Activated T-helper 2 cell treated with anti-CD3 and anti-CD28 coated beads, Interferon-gamma antibody, Interleukin-2, Interleukin-4, amounts not matched to agents 10 μg/mL and 5 μg/mL and 100 μg/mL, durations not matched to agents 14 hours and 24 hours and 36 hours (primary cell): ENCODE measurements at regions not wholly inside any gene's neighbourhood (a gene's known extent, or its start where the extent isn't known, plus 50 kb on each side); places are given as distances from the start of the nearest gene placed in this dataset.

Source experiments
- DNase-seq: peaks from one replicate; pipeline ENCODE4 v3.0.0; 2021; ENCODE audit warnings: low spot score
- H3K27ac Mint-ChIP-seq: one replicate; pipeline ENCODE4 v1.8.0; 2021; ENCODE audit warnings: mixed read lengths
- H3K27me3 Mint-ChIP-seq: one replicate; pipeline ENCODE4 v1.8.0; 2021; ENCODE audit warnings: low read depth, mixed read lengths
- H3K36me3 Mint-ChIP-seq: one replicate; pipeline ENCODE4 v1.8.0; 2021; ENCODE audit warnings: low read depth, mixed read lengths
- H3K4me1 Mint-ChIP-seq: one replicate; pipeline ENCODE4 v1.8.0; 2021; ENCODE audit warnings: low read depth, mixed read lengths
- H3K4me3 Mint-ChIP-seq: one replicate; pipeline ENCODE4 v1.8.0; 2021; ENCODE audit warnings: low read depth, mild to moderate bottlenecking, moderate library complexity, mixed read lengths
- H3K9me3 Mint-ChIP-seq: one replicate; pipeline ENCODE4 v1.8.0; 2021; ENCODE audit warnings: mixed read lengths
- intact Hi-C: fragments of 100-400 bp; cut with micrococcal nuclease; formaldehyde crosslinking; loops from one replicate; pipeline ENCODE4 v1.15.1; 2023

DNA sequence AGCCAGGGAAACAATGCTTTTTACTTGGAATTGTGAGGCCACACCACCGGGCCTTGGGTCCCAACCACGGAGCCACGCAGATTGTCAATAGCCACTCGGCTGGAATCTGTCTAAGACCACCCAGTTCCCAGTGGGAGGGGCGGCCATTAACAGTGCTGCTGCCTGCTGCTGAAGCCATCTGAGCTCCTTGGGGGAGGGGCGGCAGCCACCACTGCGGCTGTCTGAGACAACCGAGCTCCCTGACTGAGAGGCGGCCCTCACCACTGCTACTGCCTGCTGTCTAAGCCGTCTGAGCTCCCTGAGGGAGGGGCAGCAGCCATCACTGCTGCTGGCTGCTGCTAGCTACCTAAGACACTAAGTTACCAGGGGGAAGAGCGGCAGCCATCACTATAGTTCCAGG is 64.3 kb downstream of the DMRTA2 start:
- H3K27ac Mint-ChIP-seq = no peak overlapping the region
- no peak for DNase-seq
- peaks cover 13% of the 10 kb centered on the region for H3K27me3 Mint-ChIP-seq
- no peaks in the 10 kb centered on the region for H3K4me1 Mint-ChIP-seq
- no peaks in the 10 kb centered on the region for H3K9me3 Mint-ChIP-seq
- H3K36me3 Mint-ChIP-seq = no peaks in the 10 kb centered on the region
- no peak overlapping the region for H3K4me3 Mint-ChIP-seq
- intact Hi-C loops = no loop called here

DNA sequence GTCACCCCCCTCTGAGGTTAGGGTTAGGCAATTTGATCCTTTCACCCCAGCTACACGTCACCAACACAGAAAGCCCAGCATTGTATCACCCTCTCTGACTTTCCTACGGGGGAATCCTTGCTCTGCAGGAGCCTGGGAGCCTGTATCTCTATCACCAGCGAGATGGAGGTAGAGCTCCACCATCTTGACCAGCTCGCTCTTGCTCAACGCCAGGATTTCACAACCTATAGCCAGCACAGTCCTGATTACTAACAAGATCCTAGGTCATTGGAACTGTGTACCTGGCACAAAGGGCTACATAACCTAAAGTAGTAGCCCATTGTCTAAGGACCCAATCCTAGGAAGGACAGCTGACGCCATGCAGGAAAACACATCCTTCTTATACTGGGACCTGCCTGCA is 66.1 kb downstream of the DMRTA2 start:
- intact Hi-C loops = no loop called here
- Mint-ChIP-seq H3K27ac (no peak overlapping the region), H3K4me1 (no peaks in the 10 kb centered on the region), H3K4me3 (no peak overlapping the region), H3K36me3 (no peaks in the 10 kb centered on the region), H3K9me3 (no peaks in the 10 kb centered on the region), H3K27me3 (peaks cover 6% of the 10 kb centered on the region)
- no peak for DNase-seq

DNA sequence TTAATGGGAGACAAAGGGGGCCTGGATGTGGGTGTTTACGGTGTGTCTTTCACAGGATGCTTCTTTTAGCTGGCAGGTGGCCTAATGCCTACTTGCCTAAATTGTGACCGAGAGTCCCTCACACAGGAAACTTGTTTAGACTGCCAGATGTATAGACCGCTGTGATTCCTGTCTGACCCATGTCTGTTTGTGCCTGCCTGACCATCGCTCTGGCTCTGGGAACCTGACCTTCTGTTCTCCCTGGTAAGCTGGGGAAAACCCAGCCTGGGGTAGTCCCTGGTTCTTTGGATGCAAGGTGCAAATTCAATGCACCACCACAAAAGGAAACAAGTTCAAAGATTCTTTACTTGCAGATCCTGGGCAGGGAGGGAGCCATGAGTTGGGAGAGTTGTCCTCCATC is 68.4 kb downstream of the DMRTA2 start:
- H3K4me1 Mint-ChIP-seq = no peaks in the 10 kb centered on the region
- no peak overlapping the region for H3K4me3 Mint-ChIP-seq
- H3K27me3 Mint-ChIP-seq = no peaks in the 10 kb centered on the region
- DNase-seq = no peak
- intact Hi-C loops = no loop called here
- no peak overlapping the region for H3K27ac Mint-ChIP-seq
- H3K9me3 Mint-ChIP-seq = no peaks in the 10 kb centered on the region
- no peaks in the 10 kb centered on the region for H3K36me3 Mint-ChIP-seq

DNA sequence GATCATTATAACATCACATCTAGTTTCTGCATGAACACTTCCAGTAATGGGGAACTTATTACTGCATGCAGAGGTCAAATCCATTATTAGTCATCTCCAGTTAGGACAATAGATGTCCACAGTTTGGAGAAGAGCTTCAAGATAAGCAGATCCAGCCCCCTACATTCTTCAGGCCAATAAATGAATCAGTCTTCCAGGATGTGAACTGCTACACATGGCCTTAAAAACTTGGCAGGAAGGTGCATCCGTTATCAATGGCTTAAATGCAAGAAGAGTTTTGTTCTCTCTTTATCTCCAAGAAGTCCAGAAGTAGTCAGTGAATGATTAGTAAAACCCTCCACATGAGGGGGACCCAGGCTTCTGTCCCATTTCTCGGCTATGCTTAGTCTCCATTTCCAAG is 70.8 kb downstream of the DMRTA2 start:
- H3K4me3 Mint-ChIP-seq = no peak overlapping the region
- no peaks in the 10 kb centered on the region for H3K27me3 Mint-ChIP-seq
- intact Hi-C loops = no loop called here
- no peak overlapping the region for H3K27ac Mint-ChIP-seq
- H3K36me3 Mint-ChIP-seq = no peaks in the 10 kb centered on the region
- no peaks in the 10 kb centered on the region for H3K4me1 Mint-ChIP-seq
- DNase-seq = no peak
- no peaks in the 10 kb centered on the region for H3K9me3 Mint-ChIP-seq

DNA sequence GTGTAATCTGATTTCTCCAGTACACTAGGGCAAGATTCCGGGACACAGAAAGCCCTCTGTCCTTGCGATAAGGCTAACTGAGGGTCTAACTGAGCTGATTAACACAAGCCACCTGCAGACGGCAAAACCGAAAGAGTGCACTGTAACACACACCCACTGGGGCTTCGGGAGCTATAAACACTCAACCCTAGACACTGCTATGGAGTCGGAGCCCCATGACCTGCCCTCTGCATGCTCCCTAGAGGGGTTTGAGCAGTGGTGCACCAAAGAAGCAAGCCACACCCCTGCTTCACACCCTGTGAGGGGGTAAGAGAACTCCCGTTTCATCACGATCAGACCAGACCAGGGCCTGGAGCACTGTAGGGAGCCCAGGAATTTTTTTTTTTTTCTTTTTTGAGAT is 72.4 kb downstream of the DMRTA2 start:
- H3K27me3 Mint-ChIP-seq = no peaks in the 10 kb centered on the region
- intact Hi-C loops = no loop called here
- no peaks in the 10 kb centered on the region for H3K9me3 Mint-ChIP-seq
- no peaks in the 10 kb centered on the region for H3K36me3 Mint-ChIP-seq
- no peak for DNase-seq
- no peak overlapping the region for H3K4me3 Mint-ChIP-seq
- H3K27ac Mint-ChIP-seq = no peak overlapping the region
- H3K4me1 Mint-ChIP-seq = no peaks in the 10 kb centered on the region

DNA sequence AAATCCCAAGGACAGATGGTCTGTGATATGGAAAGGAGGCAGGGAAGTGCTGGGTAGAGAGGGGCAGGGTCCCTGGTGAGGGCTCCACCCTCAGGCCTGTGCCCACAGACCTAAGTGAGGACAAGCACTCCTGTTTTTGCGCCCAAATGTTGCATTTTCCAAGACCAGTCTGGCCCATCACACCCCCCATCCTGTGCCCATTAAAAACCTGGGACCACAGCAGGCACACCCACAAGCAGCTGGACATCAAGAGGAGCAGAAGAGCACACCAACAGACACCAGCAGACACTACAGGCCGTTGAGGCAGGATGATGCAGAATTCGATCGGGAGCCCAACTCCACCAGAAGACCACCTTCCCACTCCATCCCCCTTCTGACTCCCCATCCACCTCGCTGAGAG is 72.8 kb downstream of the DMRTA2 start:
- Mint-ChIP-seq H3K4me1 (no peaks in the 10 kb centered on the region), H3K36me3 (no peaks in the 10 kb centered on the region)
- intact Hi-C loops = no loop called here

DNA sequence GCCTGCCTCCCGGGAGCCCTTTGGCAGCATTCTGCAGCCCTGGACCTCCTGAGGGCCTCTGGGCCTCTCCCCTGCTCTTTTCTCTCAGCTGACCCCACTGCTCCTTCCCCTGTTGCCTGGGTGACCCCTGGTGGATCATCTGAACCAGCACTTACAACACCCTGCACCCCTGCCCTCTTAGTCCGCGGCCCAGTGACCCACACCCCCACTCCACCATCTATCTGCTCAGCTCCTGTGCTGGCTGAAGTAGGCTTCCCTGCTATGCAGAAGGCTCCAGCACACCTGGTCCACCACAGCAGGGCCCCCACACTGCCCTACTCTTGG is 74.0 kb downstream of the DMRTA2 start:
- no peak for DNase-seq
- H3K36me3 Mint-ChIP-seq = no peaks in the 10 kb centered on the region
- intact Hi-C loops = no loop called here
- no peak overlapping the region for H3K4me3 Mint-ChIP-seq
- H3K27me3 Mint-ChIP-seq = no peaks in the 10 kb centered on the region
- no peaks in the 10 kb centered on the region for H3K4me1 Mint-ChIP-seq
- no peak overlapping the region for H3K27ac Mint-ChIP-seq
- no peaks in the 10 kb centered on the region for H3K9me3 Mint-ChIP-seq

More for the DNA sequence above, 72.8 kb downstream of the DMRTA2 start:
- H3K27ac Mint-ChIP-seq = no peak overlapping the region
- no peaks in the 10 kb centered on the region for H3K27me3 Mint-ChIP-seq
- no peak for DNase-seq
- H3K9me3 Mint-ChIP-seq = no peaks in the 10 kb centered on the region
- no peak overlapping the region for H3K4me3 Mint-ChIP-seq

DNA sequence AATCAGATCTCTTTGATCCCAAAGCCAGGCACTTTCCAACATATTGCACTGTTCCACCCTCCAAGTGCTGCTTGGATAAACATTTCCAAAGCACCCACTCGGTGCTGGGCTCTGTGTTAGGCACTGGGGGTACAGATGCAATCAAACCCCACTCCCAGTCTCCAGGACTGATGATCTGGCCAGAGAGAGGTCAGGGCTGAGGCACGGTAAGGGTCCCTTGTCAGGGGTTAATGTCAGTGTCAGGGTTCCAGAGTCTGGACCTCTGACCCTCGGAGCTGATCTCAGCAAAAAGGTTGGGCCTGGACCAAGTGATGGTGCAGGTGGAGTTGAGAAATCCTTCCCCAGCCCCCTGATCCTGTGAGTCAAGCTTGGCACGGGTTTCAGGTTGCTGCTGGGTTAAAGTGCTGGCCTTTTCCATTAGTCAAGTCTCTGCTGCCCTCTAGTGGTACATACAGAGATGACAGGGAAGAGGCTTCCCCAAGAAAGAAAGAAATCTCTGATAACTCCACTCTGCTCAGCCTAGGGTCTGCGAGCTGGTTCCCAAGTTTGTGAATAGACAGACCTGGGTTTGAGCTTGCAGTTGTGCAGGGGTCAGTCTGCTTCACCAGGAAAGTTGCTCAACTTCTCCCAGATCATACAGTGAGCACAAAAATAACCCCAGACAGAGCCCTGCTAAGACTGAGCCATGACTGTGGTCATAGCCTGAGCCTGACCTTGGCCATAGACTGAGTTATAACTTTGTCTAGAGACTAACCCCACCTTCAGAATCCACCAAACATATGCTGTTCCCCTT is 74.6 kb downstream of the DMRTA2 start:
- Mint-ChIP-seq H3K27me3 (no peaks in the 10 kb centered on the region), H3K4me3 (no peak overlapping the region), H3K9me3 (no peaks in the 10 kb centered on the region), H3K36me3 (no peaks in the 10 kb centered on the region), H3K4me1 (no peaks in the 10 kb centered on the region), H3K27ac (no peak overlapping the region)
- peak; percentile 14 for DNase-seq
- intact Hi-C loops = no loop called here

DNA sequence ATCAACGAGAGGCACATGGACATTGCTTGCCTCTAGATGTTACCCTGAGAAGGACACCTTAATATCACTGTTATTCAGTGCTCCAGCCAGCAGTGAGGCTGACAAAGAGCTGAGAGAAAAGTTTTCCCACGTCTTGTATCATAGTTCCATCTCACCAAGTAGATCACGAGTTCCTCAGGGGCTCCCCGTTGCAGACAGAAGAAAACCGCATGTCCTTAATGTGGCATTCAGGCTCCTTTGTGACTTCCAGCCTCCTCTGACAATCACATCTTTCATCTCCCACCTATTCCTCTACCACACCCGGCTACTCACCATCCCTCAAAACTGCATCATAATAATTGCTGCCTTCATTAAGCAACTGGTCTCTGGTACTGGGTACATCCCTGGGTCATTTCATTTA is 75.3 kb downstream of the DMRTA2 start:
- no peak overlapping the region for H3K4me3 Mint-ChIP-seq
- H3K9me3 Mint-ChIP-seq = no peaks in the 10 kb centered on the region
- H3K27me3 Mint-ChIP-seq = no peaks in the 10 kb centered on the region
- no peaks in the 10 kb centered on the region for H3K4me1 Mint-ChIP-seq
- no peaks in the 10 kb centered on the region for H3K36me3 Mint-ChIP-seq
- no peak overlapping the region for H3K27ac Mint-ChIP-seq
- intact Hi-C loops = no loop called here
- no peak for DNase-seq

DNA sequence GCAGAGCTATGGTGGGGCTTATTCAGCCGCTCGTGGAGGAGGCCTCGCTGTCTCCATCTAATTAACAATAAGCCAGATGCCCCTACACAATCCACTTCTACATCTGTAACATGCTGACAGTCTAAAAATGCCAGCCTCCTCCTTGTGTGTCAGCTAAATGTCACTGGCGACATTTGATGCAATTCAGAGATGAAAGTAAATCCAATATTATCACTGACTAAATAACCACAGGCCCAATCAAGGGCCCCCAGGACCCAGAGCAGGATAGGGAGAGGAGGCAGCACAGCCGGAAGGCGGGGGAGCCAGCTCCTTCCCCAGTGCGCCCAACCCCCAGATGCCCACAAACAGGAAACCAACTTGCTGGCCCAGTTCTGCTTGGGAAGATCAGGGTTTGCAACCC is 76.6 kb downstream of the DMRTA2 start:
- H3K27ac Mint-ChIP-seq = no peak overlapping the region
- no peaks in the 10 kb centered on the region for H3K36me3 Mint-ChIP-seq
- no peaks in the 10 kb centered on the region for H3K4me1 Mint-ChIP-seq
- H3K27me3 Mint-ChIP-seq = no peaks in the 10 kb centered on the region
- no peak overlapping the region for H3K4me3 Mint-ChIP-seq
- no peaks in the 10 kb centered on the region for H3K9me3 Mint-ChIP-seq
- no peak for DNase-seq
- intact Hi-C loops = no loop called here

DNA sequence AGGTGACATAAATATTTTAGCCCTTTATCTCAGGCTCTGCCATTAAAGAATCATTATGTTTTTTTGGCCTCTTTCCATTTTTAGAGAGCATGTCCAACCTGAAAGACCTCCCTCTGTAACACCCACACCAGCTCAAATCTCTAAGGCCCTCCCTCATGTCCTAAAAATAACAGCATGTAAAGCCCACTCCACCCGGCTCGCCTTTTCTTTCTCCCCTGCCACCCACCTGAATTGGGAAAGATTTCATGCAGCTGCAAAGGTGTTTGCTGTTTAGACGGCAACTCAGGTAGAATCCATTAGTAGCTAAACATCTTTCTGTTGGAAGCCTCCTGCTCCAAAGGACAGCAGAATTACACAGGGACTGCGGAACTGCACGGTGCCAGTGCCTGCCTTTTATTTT is 79.9 kb downstream of the DMRTA2 start:
- no peaks in the 10 kb centered on the region for H3K36me3 Mint-ChIP-seq
- no peaks in the 10 kb centered on the region for H3K9me3 Mint-ChIP-seq
- no peak overlapping the region for H3K27ac Mint-ChIP-seq
- peaks cover under 1% of the 10 kb centered on the region for H3K27me3 Mint-ChIP-seq
- H3K4me1 Mint-ChIP-seq = no peaks in the 10 kb centered on the region
- no peak overlapping the region for H3K4me3 Mint-ChIP-seq
- no peak for DNase-seq
- intact Hi-C loops = no loop called here

DNA sequence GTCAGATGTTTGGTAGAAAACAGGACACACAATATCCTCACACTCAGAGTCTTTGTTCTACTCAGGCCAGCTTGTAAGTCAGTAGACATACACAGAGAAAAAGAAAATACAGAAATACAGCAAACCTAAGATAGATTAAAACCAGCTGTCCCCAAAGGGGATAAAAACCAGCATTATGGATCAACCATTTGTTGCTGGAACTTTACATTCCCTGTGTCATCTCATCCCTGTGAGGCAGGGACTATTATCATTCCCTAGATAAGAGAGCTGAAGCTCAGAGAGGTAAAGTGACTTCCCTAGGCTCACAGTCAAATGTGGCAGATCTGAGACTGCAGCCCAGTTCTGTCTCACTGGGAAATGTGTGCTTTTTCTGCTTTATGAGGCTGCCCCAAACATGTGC is 80.7 kb downstream of the DMRTA2 start:
- H3K27ac Mint-ChIP-seq = no peak overlapping the region
- no peaks in the 10 kb centered on the region for H3K36me3 Mint-ChIP-seq
- H3K4me3 Mint-ChIP-seq = no peak overlapping the region
- no peak for DNase-seq
- intact Hi-C loops = no loop called here
- peaks cover 3% of the 10 kb centered on the region for H3K27me3 Mint-ChIP-seq
- no peaks in the 10 kb centered on the region for H3K4me1 Mint-ChIP-seq
- no peaks in the 10 kb centered on the region for H3K9me3 Mint-ChIP-seq

DNA sequence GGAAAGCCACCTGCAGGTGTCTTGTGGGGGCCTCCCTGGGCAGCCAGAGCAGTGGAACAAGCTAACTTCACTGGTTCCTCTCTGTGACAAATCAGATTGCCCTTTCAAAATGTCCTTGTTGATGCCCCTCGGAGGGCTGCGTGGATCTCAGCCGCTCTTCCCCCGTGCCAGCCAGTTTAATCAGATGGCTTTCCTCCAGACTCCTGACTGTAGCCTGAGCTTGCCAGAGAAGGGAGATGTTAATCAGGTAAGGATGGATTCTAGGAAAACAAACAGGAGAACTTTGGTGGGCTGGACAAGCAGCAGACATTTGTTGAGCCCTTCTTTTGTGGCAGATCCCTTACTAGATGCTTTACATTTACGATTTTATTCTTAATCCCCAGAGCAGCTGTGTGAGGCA is 88.2 kb downstream of the DMRTA2 start:
- Mint-ChIP-seq H3K36me3 (no peaks in the 10 kb centered on the region), H3K27ac (no peak overlapping the region), H3K4me1 (peaks cover 5% of the 10 kb centered on the region), H3K4me3 (no peak overlapping the region), H3K9me3 (no peaks in the 10 kb centered on the region), H3K27me3 (peaks cover 29% of the 10 kb centered on the region)
- no peak for DNase-seq
- intact Hi-C loops = no loop called here

DNA sequence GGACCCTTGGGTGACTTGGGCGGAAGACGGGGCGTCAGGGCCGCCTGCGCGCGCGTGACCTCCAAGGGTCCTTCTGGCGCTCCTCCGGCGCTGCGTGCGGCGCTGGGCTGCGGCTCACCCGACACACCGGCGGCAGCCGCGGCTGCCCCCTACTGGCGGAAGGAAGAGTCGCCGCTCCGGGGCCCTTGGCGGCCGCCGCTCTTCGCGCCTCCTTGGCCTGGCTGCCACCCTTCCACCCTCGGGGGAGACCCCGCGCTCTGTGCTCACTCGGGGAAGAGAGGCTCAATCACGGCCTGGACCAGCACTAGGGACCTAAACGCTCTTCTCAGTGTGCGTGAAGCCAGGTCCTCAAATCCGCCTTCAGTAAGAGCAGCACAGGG is 89.7 kb downstream of the DMRTA2 start:
- peaks cover 29% of the 10 kb centered on the region for H3K27me3 Mint-ChIP-seq
- H3K4me1 Mint-ChIP-seq = peaks cover 5% of the 10 kb centered on the region
- intact Hi-C loops = no loop called here

More for the DNA sequence above, 89.7 kb downstream of the DMRTA2 start:
- no peak overlapping the region for H3K27ac Mint-ChIP-seq
- no peaks in the 10 kb centered on the region for H3K9me3 Mint-ChIP-seq
- peak; percentile 28 for DNase-seq
- no peaks in the 10 kb centered on the region for H3K36me3 Mint-ChIP-seq
- peak overlapping the region; percentile 46 for H3K4me3 Mint-ChIP-seq
